CD4-positive, CD25-positive, alpha-beta regulatory T cell (primary cell): ENCODE measurements at regions not wholly inside any gene's neighbourhood (a gene's known extent, or its start where the extent isn't known, plus 50 kb on each side); places are given as distances from the start of the nearest gene placed in this dataset.
A peak's percentile ranks its signal among the peaks of the same experiment; 100 is the strongest.

Experiments used
- ATAC-seq, 2 donors: fragments of 150-1000 bp; cut with Tn5 transposase; one replicate each; pipeline ENCODE4 v1.10.0; 2021; ENCODE audit warnings: low read depth in 2 of 2, moderate number of reproducible peaks in 2 of 2, moderate library complexity in 1 of 2
- DNase-seq, 3 donors: peaks; one replicate each; pipeline versions ENCODE4 v3.0.0 to v3.0.0-alpha.2; 2012 to 2022; ENCODE audit warnings: mixed read lengths in 1 of 3
- H3K27ac ChIP-seq: one replicate; pipeline ENCODE4 v1.7.0; 2013; ENCODE audit warnings: mild to moderate bottlenecking, low read length; ENCODE audit not compliant: insufficient read depth, poor library complexity, severe bottlenecking
- H3K27me3 ChIP-seq: one replicate; pipeline ENCODE4 v1.7.0; 2013; ENCODE audit warnings: low read length; ENCODE audit not compliant: control insufficient read depth, insufficient read depth
- H3K36me3 ChIP-seq: one replicate; pipeline ENCODE4 v1.7.0; 2013; ENCODE audit warnings: mild to moderate bottlenecking, low read length, moderate library complexity; ENCODE audit not compliant: control insufficient read depth, insufficient read depth
- H3K4me1 ChIP-seq: 2 replicates; pipeline ENCODE4 v1.7.0; 2013; ENCODE audit warnings: mild to moderate bottlenecking, low read length; ENCODE audit not compliant: insufficient read depth, control insufficient read depth, poor library complexity, severe bottlenecking
- H3K4me3 ChIP-seq: one replicate; pipeline ENCODE4 v1.7.0; 2013; ENCODE audit warnings: low read depth, mild to moderate bottlenecking, low read length, moderate library complexity
- H3K9me3 ChIP-seq, 2 experiments: 1 replicate in 1 of 2; 2 replicates in 1 of 2; pipeline ENCODE4 v1.7.0; 2013; ENCODE audit warnings: low read length in 2 of 2, mild to moderate bottlenecking in 1 of 2, moderate library complexity in 1 of 2; ENCODE audit not compliant: control insufficient read depth in 2 of 2
- H3K27ac Mint-ChIP-seq, 3 donors: one replicate each; pipeline ENCODE4 v1.8.0; 2020 to 2022; ENCODE audit warnings: mild to moderate bottlenecking in 3 of 3, mixed read lengths in 3 of 3, moderate library complexity in 2 of 3
- H3K27me3 Mint-ChIP-seq: one replicate; pipeline ENCODE4 v1.8.0; 2022; ENCODE audit warnings: mild to moderate bottlenecking, mixed read lengths
- H3K36me3 Mint-ChIP-seq: one replicate; pipeline ENCODE4 v1.8.0; 2020; ENCODE audit warnings: mixed read lengths
- H3K4me1 Mint-ChIP-seq, 4 donors: one replicate each; pipeline ENCODE4 v1.8.0; 2020 to 2022; ENCODE audit warnings: mixed read lengths in 4 of 4, mild to moderate bottlenecking in 1 of 4
- H3K4me3 Mint-ChIP-seq, 4 donors: one replicate each; pipeline ENCODE4 v1.8.0; 2020 to 2022; ENCODE audit warnings: mild to moderate bottlenecking in 4 of 4, mixed read lengths in 4 of 4, moderate library complexity in 3 of 4
- H3K9me3 Mint-ChIP-seq, 7 donors: one replicate each; pipeline ENCODE4 v1.8.0; 2020 to 2022; ENCODE audit warnings: mixed read lengths in 7 of 7, mild to moderate bottlenecking in 3 of 7, moderate library complexity in 2 of 7

DNA sequence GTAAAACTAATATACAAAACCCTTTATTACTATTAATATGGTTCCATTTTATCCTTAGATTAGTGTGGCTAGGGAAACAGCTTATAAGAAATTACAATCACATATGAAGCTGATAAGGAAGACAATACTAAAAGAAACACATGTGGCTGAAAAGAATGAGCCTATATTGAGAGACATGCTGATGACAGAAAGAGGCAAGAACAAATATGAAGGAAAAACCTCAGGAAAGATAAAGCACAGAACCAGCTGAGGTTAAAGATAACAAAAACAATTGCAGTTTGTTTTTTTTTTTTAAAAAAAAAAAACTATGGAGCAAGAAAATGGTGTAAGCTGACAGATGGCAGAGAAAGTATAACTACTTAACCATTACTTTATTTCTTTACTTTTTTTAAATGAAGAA, 69.2 kb upstream of the OSBPL8 start:
- DNase-seq, result no peak
- ATAC-seq, result no peak

GRCh38 chr12:76631741-76632140, 72.2 kb upstream of the OSBPL8 start:
- ATAC-seq, result no peak
- Mint-ChIP-seq H3K27me3 (no peaks in the 10 kb centered on the region), H3K4me1 (no peaks in the 10 kb centered on the region)

More for the DNA sequence above, 69.2 kb upstream of the OSBPL8 start:
- Histone ChIP-seq H3K9me3 (no peaks in the 10 kb centered on the region), H3K4me1 (no peaks in the 10 kb centered on the region), H3K27ac (no peak overlapping the region), H3K4me3 (no peak overlapping the region), H3K36me3 (no peaks in the 10 kb centered on the region), H3K27me3 (no peaks in the 10 kb centered on the region)
- Mint-ChIP-seq H3K4me3 (no peak overlapping the region), H3K27ac (no peak overlapping the region), H3K27me3 (no peaks in the 10 kb centered on the region), H3K9me3 (no peaks in the 10 kb centered on the region), H3K4me1 (no peaks in the 10 kb centered on the region), H3K36me3 (no peaks in the 10 kb centered on the region)

DNA sequence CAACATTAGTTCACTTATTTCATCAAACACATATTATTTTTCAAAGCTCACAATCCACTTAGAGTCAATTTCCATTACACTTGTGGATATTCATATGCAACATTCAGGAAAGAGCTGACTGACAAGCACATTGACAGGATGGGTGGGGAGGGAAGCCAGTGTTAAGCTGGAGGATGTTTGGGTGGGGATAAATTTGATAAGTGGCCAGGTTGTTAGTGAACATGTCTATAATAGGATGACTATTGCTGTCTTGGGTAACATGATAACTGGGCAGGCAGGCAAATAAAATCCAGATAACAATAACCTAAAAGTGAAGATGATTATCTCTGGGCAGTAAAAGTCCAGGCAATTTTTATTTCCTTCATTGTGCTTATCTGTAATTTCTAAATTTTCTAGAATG, 73.8 kb upstream of the OSBPL8 start:
- ATAC-seq, result no peak

More at GRCh38 chr12:76631741-76632140, 72.2 kb upstream of the OSBPL8 start:
- no peak overlapping the region for H3K4me3 Mint-ChIP-seq
- H3K4me1 ChIP-seq, result no peaks in the 10 kb centered on the region
- H3K27ac ChIP-seq, result no peak overlapping the region
- H3K9me3 Mint-ChIP-seq, result peaks cover 0 to 2% (median 0%) of the 10 kb centered on the region in 7 donors
- no peaks in the 10 kb centered on the region for H3K9me3 ChIP-seq
- H3K27ac Mint-ChIP-seq, result no peak overlapping the region
- H3K4me3 ChIP-seq, result no peak overlapping the region
- no peaks in the 10 kb centered on the region for H3K36me3 Mint-ChIP-seq
- H3K36me3 ChIP-seq, result no peaks in the 10 kb centered on the region
- DNase-seq, result no peak
- H3K27me3 ChIP-seq, result no peaks in the 10 kb centered on the region

DNA sequence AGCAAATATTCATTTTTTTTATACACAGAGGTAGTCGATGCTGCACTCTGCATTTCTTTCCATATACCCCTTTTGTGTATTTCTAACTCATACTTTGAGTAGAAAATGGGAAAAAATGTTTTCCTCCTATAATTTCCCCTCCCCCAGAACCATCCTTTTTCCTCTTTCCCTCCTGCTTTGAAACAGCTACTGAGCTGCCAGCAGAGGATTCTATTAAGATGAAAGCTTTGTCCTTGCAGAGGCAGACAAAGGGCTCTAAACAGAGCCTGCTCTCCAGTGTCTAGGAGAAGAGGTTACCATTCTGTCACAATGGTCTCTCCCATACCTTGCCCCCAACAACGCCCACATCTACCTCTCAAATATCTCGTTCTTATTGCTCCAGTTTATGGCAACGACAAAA, 74.6 kb upstream of the OSBPL8 start:
- Mint-ChIP-seq H3K4me3 (no peak overlapping the region), H3K4me1 (no peaks in the 10 kb centered on the region), H3K27me3 (peaks cover 4% of the 10 kb centered on the region), H3K9me3 (peaks cover 0 to 2% (median 0%) of the 10 kb centered on the region in 7 donors), H3K27ac (peak overlapping the region in 1 of 3 donors; percentile 1), H3K36me3 (no peaks in the 10 kb centered on the region)
- Histone ChIP-seq H3K27ac (no peak overlapping the region), H3K4me3 (no peak overlapping the region), H3K4me1 (no peaks in the 10 kb centered on the region), H3K36me3 (no peaks in the 10 kb centered on the region), H3K9me3 (no peaks in the 10 kb centered on the region), H3K27me3 (no peaks in the 10 kb centered on the region)
- no peak for DNase-seq
- ATAC-seq, result no peak

More for the DNA sequence above, 73.8 kb upstream of the OSBPL8 start:
- no peak for DNase-seq
- Mint-ChIP-seq H3K9me3 (peaks cover 0 to 2% (median 0%) of the 10 kb centered on the region in 7 donors), H3K36me3 (no peaks in the 10 kb centered on the region), H3K27me3 (peaks cover 4% of the 10 kb centered on the region), H3K4me1 (no peaks in the 10 kb centered on the region), H3K4me3 (no peak overlapping the region), H3K27ac (no peak overlapping the region)
- H3K9me3 ChIP-seq, result no peaks in the 10 kb centered on the region
- no peaks in the 10 kb centered on the region for H3K4me1 ChIP-seq
- H3K4me3 ChIP-seq, result no peak overlapping the region
- no peaks in the 10 kb centered on the region for H3K36me3 ChIP-seq
- H3K27me3 ChIP-seq, result no peaks in the 10 kb centered on the region
- no peak overlapping the region for H3K27ac ChIP-seq

GRCh38 chr12:76636121-76636692, 76.6 kb upstream of the OSBPL8 start:
- Histone ChIP-seq H3K9me3 (no peaks in the 10 kb centered on the region), H3K27me3 (no peaks in the 10 kb centered on the region), H3K4me3 (no peak overlapping the region), H3K36me3 (no peaks in the 10 kb centered on the region), H3K27ac (no peak overlapping the region), H3K4me1 (no peaks in the 10 kb centered on the region)
- no peak overlapping the region for H3K27ac Mint-ChIP-seq
- peaks cover 0 to 2% (median 0%) of the 10 kb centered on the region in 7 donors for H3K9me3 Mint-ChIP-seq
- no peak overlapping the region for H3K4me3 Mint-ChIP-seq
- DNase-seq, result no peak
- peaks cover 7% of the 10 kb centered on the region for H3K27me3 Mint-ChIP-seq
- ATAC-seq, result no peak
- no peaks in the 10 kb centered on the region for H3K4me1 Mint-ChIP-seq
- H3K36me3 Mint-ChIP-seq, result no peaks in the 10 kb centered on the region

DNA sequence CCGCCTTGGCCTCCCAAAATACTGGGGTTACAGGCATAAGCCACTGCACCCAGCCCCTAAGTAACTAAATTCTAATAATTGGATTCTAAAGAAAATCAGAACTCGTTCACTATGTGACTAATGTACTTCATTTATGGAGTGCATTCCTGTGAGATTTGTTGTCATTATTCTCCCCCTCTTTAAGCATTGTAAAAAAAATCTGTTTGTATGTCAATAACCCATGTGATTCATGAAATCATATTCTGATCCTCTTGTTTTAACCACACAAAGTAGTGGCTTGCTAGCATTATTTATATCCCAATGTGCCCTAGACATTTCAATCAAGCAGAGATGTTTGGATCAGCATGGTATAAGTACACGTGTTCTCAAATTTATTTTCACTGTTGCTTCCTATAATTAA, 78.2 kb upstream of the OSBPL8 start:
- no peaks in the 10 kb centered on the region for H3K36me3 ChIP-seq
- ATAC-seq (no peak), DNase-seq (no peak)
- H3K27ac ChIP-seq, result no peak overlapping the region
- no peak overlapping the region for H3K4me3 ChIP-seq
- Mint-ChIP-seq H3K9me3 (peaks cover 0 to 2% (median 0%) of the 10 kb centered on the region in 7 donors), H3K27ac (no peak overlapping the region), H3K4me3 (no peak overlapping the region), H3K36me3 (no peaks in the 10 kb centered on the region), H3K27me3 (peaks cover 7% of the 10 kb centered on the region), H3K4me1 (no peaks in the 10 kb centered on the region)
- no peaks in the 10 kb centered on the region for H3K27me3 ChIP-seq
- no peaks in the 10 kb centered on the region for H3K4me1 ChIP-seq
- H3K9me3 ChIP-seq, result no peaks in the 10 kb centered on the region

- DNase-seq (no peak), ATAC-seq (no peak)
- no peaks in the 10 kb centered on the region for H3K4me1 Mint-ChIP-seq
- H3K27me3 ChIP-seq, result no peaks in the 10 kb centered on the region
- no peak overlapping the region for H3K27ac Mint-ChIP-seq
- H3K4me3 ChIP-seq, result no peak overlapping the region
- peaks cover 0 to 2% (median 0%) of the 10 kb centered on the region in 7 donors for H3K9me3 Mint-ChIP-seq
- H3K4me1 ChIP-seq, result no peaks in the 10 kb centered on the region
- H3K36me3 Mint-ChIP-seq, result no peaks in the 10 kb centered on the region
- no peak overlapping the region for H3K4me3 Mint-ChIP-seq
- H3K9me3 ChIP-seq, result no peaks in the 10 kb centered on the region
- peaks cover 7% of the 10 kb centered on the region for H3K27me3 Mint-ChIP-seq
- no peaks in the 10 kb centered on the region for H3K36me3 ChIP-seq
- no peak overlapping the region for H3K27ac ChIP-seq
Measured at GRCh38 chr12:76639646-76640045, 80.1 kb upstream of the OSBPL8 start.

- DNase-seq, result no peak
- H3K4me1 Mint-ChIP-seq, result no peaks in the 10 kb centered on the region
- Histone ChIP-seq H3K36me3 (no peaks in the 10 kb centered on the region), H3K4me3 (no peak overlapping the region), H3K9me3 (no peaks in the 10 kb centered on the region), H3K27ac (no peak overlapping the region), H3K4me1 (no peaks in the 10 kb centered on the region), H3K27me3 (no peaks in the 10 kb centered on the region)
- H3K9me3 Mint-ChIP-seq, result peaks cover 0 to 2% (median 0%) of the 10 kb centered on the region in 7 donors
- H3K27ac Mint-ChIP-seq, result no peak overlapping the region
- no peak for ATAC-seq
- H3K36me3 Mint-ChIP-seq, result no peaks in the 10 kb centered on the region
- H3K27me3 Mint-ChIP-seq, result peaks cover 7% of the 10 kb centered on the region
- no peak overlapping the region for H3K4me3 Mint-ChIP-seq
Measured at GRCh38 chr12:76641073-76641472, 81.5 kb upstream of the OSBPL8 start.
